GM10847 (cell line): ENCODE measurements at regions not wholly inside any gene's neighbourhood (a gene's known extent, or its start where the extent isn't known, plus 50 kb on each side); places are given as distances from the start of the nearest gene placed in this dataset.

Experiments
- POLR2A ChIP-seq: IDR thresholded peaks from 2 replicates; pipeline ENCODE4 v1.6.1; 2011; ENCODE audit not compliant: insufficient read length; ENCODE audit errors: extremely low read depth

GRCh38 chr6:156060013-156060412 is 604.4 kb upstream of the NOX3 start:
- no peak for TF ChIP-seq POLR2A

- TF ChIP-seq POLR2A: no peak
Observed at GRCh38 chr6:156058356-156058755, 602.7 kb upstream of the NOX3 start.

GRCh38 chr6:156057869-156058268 is 602.2 kb upstream of the NOX3 start:
- TF ChIP-seq POLR2A: no peak

- no peak for TF ChIP-seq POLR2A
Observed at GRCh38 chr6:156056085-156056484, 600.4 kb upstream of the NOX3 start.

- no peak for TF ChIP-seq POLR2A
Observed at GRCh38 chr6:156053626-156054025, 598.0 kb upstream of the NOX3 start.

GRCh38 chr6:156046841-156047449 is 591.3 kb upstream of the NOX3 start:
- TF ChIP-seq POLR2A: no peak

GRCh38 chr6:156046268-156046665 is 590.6 kb upstream of the NOX3 start:
- TF ChIP-seq POLR2A: no peak

- TF ChIP-seq POLR2A: no peak
Observed at GRCh38 chr6:156045401-156046267, 590.0 kb upstream of the NOX3 start.

GRCh38 chr6:156033598-156033997 is 578.0 kb upstream of the NOX3 start:
- no peak for TF ChIP-seq POLR2A

- no peak for TF ChIP-seq POLR2A
Observed at GRCh38 chr6:156031516-156031915, 575.9 kb upstream of the NOX3 start.

GRCh38 chr6:156030053-156030452 is 574.4 kb upstream of the NOX3 start:
- TF ChIP-seq POLR2A: no peak

- TF ChIP-seq POLR2A: no peak
Observed at GRCh38 chr6:156029286-156029985, 573.8 kb upstream of the NOX3 start.

GRCh38 chr6:156028335-156029131 is 572.9 kb upstream of the NOX3 start:
- TF ChIP-seq POLR2A: no peak

- TF ChIP-seq POLR2A: no peak
Observed at GRCh38 chr6:156027248-156027626, 571.6 kb upstream of the NOX3 start.
